ENCODE measurements at regions not wholly inside any gene's neighbourhood (a gene's known extent, or its start where the extent isn't known, plus 50 kb on each side); places are given as distances from the start of the nearest gene placed in this dataset.

- TF ChIP-seq, protein P1, sequence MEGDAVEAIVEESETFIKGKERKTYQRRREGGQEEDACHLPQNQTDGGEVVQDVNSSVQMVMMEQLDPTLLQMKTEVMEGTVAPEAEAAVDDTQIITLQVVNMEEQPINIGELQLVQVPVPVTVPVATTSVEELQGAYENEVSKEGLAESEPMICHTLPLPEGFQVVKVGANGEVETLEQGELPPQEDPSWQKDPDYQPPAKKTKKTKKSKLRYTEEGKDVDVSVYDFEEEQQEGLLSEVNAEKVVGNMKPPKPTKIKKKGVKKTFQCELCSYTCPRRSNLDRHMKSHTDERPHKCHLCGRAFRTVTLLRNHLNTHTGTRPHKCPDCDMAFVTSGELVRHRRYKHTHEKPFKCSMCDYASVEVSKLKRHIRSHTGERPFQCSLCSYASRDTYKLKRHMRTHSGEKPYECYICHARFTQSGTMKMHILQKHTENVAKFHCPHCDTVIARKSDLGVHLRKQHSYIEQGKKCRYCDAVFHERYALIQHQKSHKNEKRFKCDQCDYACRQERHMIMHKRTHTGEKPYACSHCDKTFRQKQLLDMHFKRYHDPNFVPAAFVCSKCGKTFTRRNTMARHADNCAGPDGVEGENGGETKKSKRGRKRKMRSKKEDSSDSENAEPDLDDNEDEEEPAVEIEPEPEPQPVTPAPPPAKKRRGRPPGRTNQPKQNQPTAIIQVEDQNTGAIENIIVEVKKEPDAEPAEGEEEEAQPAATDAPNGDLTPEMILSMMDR (IDR thresholded peaks at IDR 0.05): no peak
- TF ChIP-seq POLR2A (IDR thresholded peaks at IDR 0.05): no peak
Observed at GRCh38 chrX:110881971-110882370, 86.4 kb upstream of the CHRDL1 start.
